Breast epithelium (tissue), 3 donors: ENCODE measurements at regions not wholly inside any gene's neighbourhood (a gene's known extent, or its start where the extent isn't known, plus 50 kb on each side); places are given as distances from the start of the nearest gene placed in this dataset.

Source experiments
- POLR2AphosphoS5 ChIP-seq, 3 donors: sonication (generic); formaldehyde crosslinking; IDR thresholded peaks; one replicate each; pipeline ENCODE4 v1.6.1; 2017; ENCODE audit warnings: antibody characterized with exemption in 3 of 3
- TF ChIP-seq, protein P1 (sequence below), 3 donors: fragments of 450-650 bp; IDR thresholded peaks; one replicate each; pipeline ENCODE4 v1.5.1; 2016 to 2017; ENCODE audit warnings: antibody characterized with exemption in 3 of 3, mild to moderate bottlenecking in 3 of 3, moderate library complexity in 3 of 3

DNA sequence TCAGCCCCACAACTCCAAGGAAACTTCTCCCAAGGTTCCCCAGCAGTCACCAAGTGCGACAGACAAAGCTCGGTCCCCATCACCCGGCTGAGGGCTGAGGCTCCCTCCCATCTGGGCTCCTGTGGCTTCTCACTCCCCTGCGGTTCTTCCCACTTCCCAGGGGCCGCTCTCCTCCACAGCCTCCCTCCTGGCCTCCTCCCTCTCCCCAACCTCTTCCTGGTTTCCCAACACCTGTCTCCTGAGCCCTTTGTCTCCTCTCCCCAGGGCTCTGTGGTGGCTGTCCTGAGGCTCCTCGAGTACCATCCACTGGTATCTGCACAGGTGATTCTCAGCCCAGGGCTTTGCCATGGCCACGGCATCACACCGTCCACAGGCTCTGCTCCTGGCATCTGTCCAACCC is 113.2 kb upstream of the NSMCE3 start:
- TF ChIP-seq POLR2AphosphoS5 (IDR thresholded peaks at IDR 0.05): no peak
- TF ChIP-seq, protein P1, sequence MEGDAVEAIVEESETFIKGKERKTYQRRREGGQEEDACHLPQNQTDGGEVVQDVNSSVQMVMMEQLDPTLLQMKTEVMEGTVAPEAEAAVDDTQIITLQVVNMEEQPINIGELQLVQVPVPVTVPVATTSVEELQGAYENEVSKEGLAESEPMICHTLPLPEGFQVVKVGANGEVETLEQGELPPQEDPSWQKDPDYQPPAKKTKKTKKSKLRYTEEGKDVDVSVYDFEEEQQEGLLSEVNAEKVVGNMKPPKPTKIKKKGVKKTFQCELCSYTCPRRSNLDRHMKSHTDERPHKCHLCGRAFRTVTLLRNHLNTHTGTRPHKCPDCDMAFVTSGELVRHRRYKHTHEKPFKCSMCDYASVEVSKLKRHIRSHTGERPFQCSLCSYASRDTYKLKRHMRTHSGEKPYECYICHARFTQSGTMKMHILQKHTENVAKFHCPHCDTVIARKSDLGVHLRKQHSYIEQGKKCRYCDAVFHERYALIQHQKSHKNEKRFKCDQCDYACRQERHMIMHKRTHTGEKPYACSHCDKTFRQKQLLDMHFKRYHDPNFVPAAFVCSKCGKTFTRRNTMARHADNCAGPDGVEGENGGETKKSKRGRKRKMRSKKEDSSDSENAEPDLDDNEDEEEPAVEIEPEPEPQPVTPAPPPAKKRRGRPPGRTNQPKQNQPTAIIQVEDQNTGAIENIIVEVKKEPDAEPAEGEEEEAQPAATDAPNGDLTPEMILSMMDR (IDR thresholded peaks at IDR 0.05): no peak
